GM12891 (cell line): ENCODE measurements at regions not wholly inside any gene's neighbourhood (a gene's known extent, or its start where the extent isn't known, plus 50 kb on each side); places are given as distances from the start of the nearest gene placed in this dataset.

Source experiments
- PAX5 ChIP-seq: IDR thresholded peaks from 2 replicates; pipeline ENCODE4 v1.6.1; 2011; ENCODE audit warnings: low read length, moderate library complexity, mild to moderate bottlenecking; ENCODE audit not compliant: insufficient read depth, severe bottlenecking
- POLR2A ChIP-seq: IDR thresholded peaks from 2 replicates; pipeline ENCODE4 v1.6.1; 2011; ENCODE audit warnings: low read depth, low read length, control low read depth
- POLR2AphosphoS5 ChIP-seq: IDR thresholded peaks from 2 replicates; pipeline ENCODE4 v1.6.1; 2011; ENCODE audit warnings: low read depth, low read length, control low read depth
- POU2F2 ChIP-seq: IDR thresholded peaks from 2 replicates; pipeline ENCODE4 v1.6.1; 2011; ENCODE audit warnings: low read depth, mild to moderate bottlenecking, control low read depth, low read length, moderate library complexity
- SPI1 ChIP-seq: IDR thresholded peaks from 2 replicates; pipeline ENCODE4 v1.6.1; 2011; ENCODE audit warnings: low read depth, low read length, control low read depth
- TAF1 ChIP-seq: IDR thresholded peaks from 2 replicates; pipeline ENCODE4 v1.6.1; 2011; ENCODE audit warnings: low read depth, low read length, control low read depth

- TF ChIP-seq POLR2AphosphoS5 (no peak), POU2F2 (no peak), POLR2A (no peak), TAF1 (no peak), PAX5 (no peak), SPI1 (no peak)
Measured at GRCh38 chr9:22382331-22382730, 64.3 kb upstream of the DMRTA1 start.
